ENCODE measurements at regions not wholly inside any gene's neighbourhood (a gene's known extent, or its start where the extent isn't known, plus 50 kb on each side); places are given as distances from the start of the nearest gene placed in this dataset.

GRCh38 chr19:27876489-27876888 is 1336.5 kb downstream of the UQCRFS1 start:
- 52 to 62% methylated on average over 3 of the region's 3 CpGs for WGBS, 2 donors
- Histone ChIP-seq H3K36me3 (no peaks in the 10 kb centered on the region), H3K4me3 (no peak overlapping the region), H3K27me3 (no peaks in the 10 kb centered on the region), H3K4me1 (no peaks in the 10 kb centered on the region), H3K27ac (no peak overlapping the region), H3K9me3 (peaks cover 0 to 22% (median 0%) of the 10 kb centered on the region in 11 donors)
- ATAC-seq (no peak), DNase-seq (no peak)
- TF ChIP-seq CTCF (IDR thresholded peaks at IDR 0.05) = no peak
- intact Hi-C loops (cut with DNase I) = no loop called here

- TF ChIP-seq CTCF (IDR thresholded peaks at IDR 0.05) = no peak
- ATAC-seq (no peak), DNase-seq (no peak)
- WGBS, 2 donors = 67 to 79% methylated on average over 4 of the region's 4 CpGs
- Histone ChIP-seq H3K4me3 (no peak overlapping the region), H3K9me3 (peaks cover 0 to 21% (median 0%) of the 10 kb centered on the region in 11 donors), H3K27me3 (no peaks in the 10 kb centered on the region), H3K36me3 (no peaks in the 10 kb centered on the region), H3K4me1 (no peaks in the 10 kb centered on the region), H3K27ac (no peak overlapping the region)
- intact Hi-C loops (cut with DNase I) = no loop called here
Observed at GRCh38 chr19:27872370-27872769, 1340.6 kb downstream of the UQCRFS1 start.

GRCh38 chr19:27870293-27870692 is 1342.7 kb downstream of the UQCRFS1 start:
- ATAC-seq (no peak), DNase-seq (no peak)
- intact Hi-C loops (cut with DNase I) = no loop called here
- Histone ChIP-seq H3K4me3 (no peak overlapping the region), H3K27me3 (no peaks in the 10 kb centered on the region), H3K27ac (no peak overlapping the region), H3K36me3 (no peaks in the 10 kb centered on the region), H3K4me1 (no peaks in the 10 kb centered on the region), H3K9me3 (peaks cover 0 to 20% (median 0%) of the 10 kb centered on the region in 11 donors)
- no peak for TF ChIP-seq CTCF (IDR thresholded peaks at IDR 0.05)

GRCh38 chr19:27868007-27868406 is 1344.9 kb downstream of the UQCRFS1 start:
- Histone ChIP-seq H3K4me1 (no peaks in the 10 kb centered on the region), H3K4me3 (no peak overlapping the region), H3K9me3 (peaks cover 0 to 19% (median 0%) of the 10 kb centered on the region in 11 donors), H3K36me3 (no peaks in the 10 kb centered on the region), H3K27ac (no peak overlapping the region), H3K27me3 (no peaks in the 10 kb centered on the region)
- DNase-seq = no peak
- TF ChIP-seq CTCF (IDR thresholded peaks at IDR 0.05) = no peak
- intact Hi-C loops (cut with DNase I) = no loop called here
- no peak for ATAC-seq

Measured in heart right ventricle (tissue), 16 donors.